HepG2 (cell line): ENCODE measurements at regions not wholly inside any gene's neighbourhood (a gene's known extent, or its start where the extent isn't known, plus 50 kb on each side); places are given as distances from the start of the nearest gene placed in this dataset.

Experiments used
- ATAC-seq: fragments of 200-7000 bp; cut with Tn5 transposase; 3 replicates; pipeline ENCODE4 v1.9.1; 2020; ENCODE audit warnings: mild to moderate bottlenecking, moderate library complexity
- BruUV-seq: library from RNA; stranded (reverse); fragments of 400-500 nt; replicated peaks from 2 replicates; lab custom pipeline; 2021; lab: Mats Ljungman, UMichigan
- CTCF ChIA-PET: fragments of 300-600 bp; formaldehyde crosslinking; extraction: SDS; loops from one replicate; lab custom pipeline; 2021; ENCODE audit warnings: low total read pairs, inconsistent platforms, low intra/inter-chr PET ratio; lab: Yijun Ruan, JAX
- POLR2A ChIA-PET: fragments of 350-600 bp; sonication (Branson Sonifier 250); formaldehyde crosslinking; loops from one replicate; lab custom pipeline; 2020; ENCODE audit warnings: antibody characterized with exemption, inconsistent platforms; lab: Yijun Ruan, JAX
- DNase-seq: peaks from one replicate; pipeline ENCODE4 v3.0.0-alpha.2; 2015; ENCODE audit warnings: low spot score
- FAIRE-seq: peaks from 3 replicates; lab custom pipeline; 2011; peaks lifted over from hg19 to GRCh38; lab: Jason Lieb, UNC
- H2AFZ ChIP-seq: one replicate; pipeline ENCODE4 v1.6.1; 2011; ENCODE audit warnings: low read length, inconsistent platforms
- H3K27ac ChIP-seq: fragments of 300-600 bp; 3 replicates; pipeline ENCODE4 v1.8.0; 2011; ENCODE audit warnings: mixed run types, mild to moderate bottlenecking, mixed read lengths, low read length, inconsistent platforms; ENCODE audit not compliant: insufficient read depth; ENCODE audit errors: extremely low read length
- H3K27me3 ChIP-seq, 2 experiments: fragments of 200-600 bp in 1 of 2; 2 replicates in 1 of 2; 3 replicates in 1 of 2; pipeline versions ENCODE4 v1.6.0 to v1.8.0; 2011; ENCODE audit warnings: low read length in 2 of 2, mild to moderate bottlenecking in 2 of 2, moderate library complexity in 2 of 2, inconsistent platforms in 1 of 2; ENCODE audit not compliant: insufficient read depth in 2 of 2, control insufficient read depth in 1 of 2
- H3K36me3 ChIP-seq, 2 experiments: fragments of 200-600 bp in 1 of 2; replicated peaks in 1 of 2; 2 replicates in 1 of 2; 3 replicates in 1 of 2; pipeline versions ENCODE4 v1.5.1 to v1.8.0; 2011; ENCODE audit warnings: low read length in 2 of 2, inconsistent platforms in 1 of 2; ENCODE audit not compliant: insufficient read depth in 2 of 2, control insufficient read depth in 1 of 2
- H3K4me1 ChIP-seq: 2 replicates; pipeline ENCODE4 v1.5.1; 2012; ENCODE audit warnings: low read length, inconsistent platforms; ENCODE audit not compliant: insufficient read depth
- H3K4me2 ChIP-seq: 2 replicates; pipeline ENCODE4 v1.6.0; 2011; ENCODE audit warnings: low read depth, low read length, inconsistent platforms
- H3K4me3 ChIP-seq, 3 experiments: fragments of 200-600 bp in 1 of 3; sonication (generic), shearing (Covaris generic) in 1 of 3; replicated peaks in 1 of 3; 2 replicates each; pipeline ENCODE4 v1.5.1; 2011 to 2016; ENCODE audit warnings: low read length in 3 of 3, inconsistent platforms in 2 of 3, low read depth in 2 of 3, mild to moderate bottlenecking in 2 of 3, control low read depth in 1 of 3, mixed read lengths in 1 of 3; ENCODE audit not compliant: insufficient read depth in 1 of 3
- H3K79me2 ChIP-seq: one replicate; pipeline ENCODE4 v1.6.1; 2011; ENCODE audit warnings: low read length, inconsistent platforms; ENCODE audit not compliant: insufficient read depth
- H3K9ac ChIP-seq: 2 replicates; pipeline ENCODE4 v1.6.0; 2011; ENCODE audit warnings: mild to moderate bottlenecking, low read depth, low read length, inconsistent platforms; ENCODE audit not compliant: insufficient read depth
- H3K9me3 ChIP-seq: 2 replicates; pipeline ENCODE4 v1.5.1; 2012; ENCODE audit warnings: mild to moderate bottlenecking, low read length
- H4K20me1 ChIP-seq: 2 replicates; pipeline ENCODE4 v1.6.0; 2011; ENCODE audit warnings: inconsistent platforms, mild to moderate bottlenecking, low read length, moderate library complexity; ENCODE audit not compliant: insufficient read depth
- AGO2 ChIP-seq: fragments of 200-400 bp; formaldehyde crosslinking; optimal IDR thresholded peaks from 2 replicates; pipeline ENCODE3; 2017; ENCODE audit warnings: mild to moderate bottlenecking, low read depth, low read length, moderate library complexity
- CAMTA2 ChIP-seq: sonication (generic); formaldehyde crosslinking; IDR thresholded peaks from 2 replicates; pipeline ENCODE4 v1.4.0; 2020; ENCODE audit warnings: mild to moderate bottlenecking, missing genetic modification reagents, borderline replicate concordance
- EHMT2 ChIP-seq: fragments of 200-600 bp; sonication (generic); IDR thresholded peaks from 2 replicates; pipeline ENCODE4 v1.7.0; 2017; ENCODE audit warnings: antibody characterized with exemption, low read depth, low read length, borderline replicate concordance
- ELF3 ChIP-seq: IDR thresholded peaks from 2 replicates; pipeline ENCODE4 v1.6.1; 2016; ENCODE audit warnings: missing genetic modification reagents, missing compliant biosample characterization
- EP300 ChIP-seq, 3 experiments: sonication (generic) in 1 of 3; formaldehyde crosslinking in 1 of 3; IDR thresholded peaks; 2 replicates each; pipeline versions ENCODE4 v1.5.1 to v1.6.1; 2011 to 2020; ENCODE audit warnings: low read depth in 2 of 3, low read length in 2 of 3, borderline replicate concordance in 1 of 3, improper control_type of control experiment in 1 of 3, mild to moderate bottlenecking in 1 of 3, missing genetic modification reagents in 1 of 3, moderate library complexity in 1 of 3
- FOXO1 ChIP-seq: sonication (generic); formaldehyde crosslinking; IDR thresholded peaks from 2 replicates; pipeline ENCODE4 v1.4.0; 2020; ENCODE audit warnings: missing genetic modification reagents
- GTF3A ChIP-seq: sonication (generic); formaldehyde crosslinking; conservative IDR thresholded peaks from 2 replicates; pipeline ENCODE4 v1.4.0; 2020; ENCODE audit warnings: mild to moderate bottlenecking, missing genetic modification reagents
- KDM2A ChIP-seq: sonication (generic); formaldehyde crosslinking; IDR thresholded peaks from 2 replicates; pipeline ENCODE4 v1.4.0; 2020; ENCODE audit warnings: low read depth, missing genetic modification reagents, borderline replicate concordance
- NFYC ChIP-seq: IDR thresholded peaks from 2 replicates; pipeline ENCODE4 v1.6.1; 2016; ENCODE audit warnings: missing genetic modification reagents, missing compliant biosample characterization
- PAX8 ChIP-seq: sonication (generic); formaldehyde crosslinking; IDR thresholded peaks from 2 replicates; pipeline ENCODE4 v1.8.0; 2022; ENCODE audit warnings: mild to moderate bottlenecking, missing genetic modification reagents, borderline replicate concordance
- SPEN ChIP-seq: sonication (generic); formaldehyde crosslinking; IDR thresholded peaks from 2 replicates; pipeline ENCODE4 v1.5.1; 2020; ENCODE audit warnings: low read depth, mild to moderate bottlenecking, missing genetic modification reagents
- ZNF274 ChIP-seq: sonication (generic); formaldehyde crosslinking; IDR thresholded peaks from 2 replicates; pipeline ENCODE4 v1.5.1; 2020; ENCODE audit warnings: mild to moderate bottlenecking, missing genetic modification reagents
- ZNF598 ChIP-seq: sonication (generic); formaldehyde crosslinking; IDR thresholded peaks from 2 replicates; pipeline ENCODE4 v1.5.1; 2020; ENCODE audit warnings: mild to moderate bottlenecking, missing genetic modification reagents, borderline replicate concordance
- ZNF816 ChIP-seq: sonication (generic); formaldehyde crosslinking; IDR thresholded peaks from 2 replicates; pipeline ENCODE4 v1.8.0; 2022; ENCODE audit warnings: missing genetic modification reagents, mild to moderate bottlenecking, borderline replicate concordance
- ZNF841 ChIP-seq: sonication (generic); formaldehyde crosslinking; IDR thresholded peaks from 2 replicates; pipeline ENCODE4 v1.8.1; 2023; ENCODE audit warnings: missing genetic modification reagents, borderline replicate concordance
- ZSCAN20 ChIP-seq: sonication (generic); formaldehyde crosslinking; IDR thresholded peaks from 2 replicates; pipeline ENCODE4 v1.4.0; 2020; ENCODE audit warnings: missing genetic modification reagents, mild to moderate bottlenecking, borderline replicate concordance
- WGBS: methylation state at CpG from one replicate; pipeline ENCODE4 v1.1.6; 2017; ENCODE audit warnings: low lambda C conversion rate; 5-methylcytosine and 5-hydroxymethylcytosine counted together
- in situ Hi-C: cut with HindIII; loops from 2 replicates; pipeline ENCODE4 v1.10.0; 2017; ENCODE audit warnings: low pct_unique_long_range_greater_than_20kb; ENCODE audit not compliant: extremely low pct_ligation_motif_present
- intact Hi-C: fragments of 100-400 bp; cut with micrococcal nuclease; formaldehyde crosslinking; loops from one replicate; pipeline ENCODE4 v1.10.0; 2022; ENCODE audit not compliant: unreplicated experiment
- TF ChIP-seq, protein P1 (sequence below): IDR thresholded peaks from 2 replicates; pipeline ENCODE4 v1.6.1; 2016
- TF ChIP-seq, protein P2 (sequence below): IDR thresholded peaks from 2 replicates; pipeline ENCODE4 v1.6.1; 2016; ENCODE audit warnings: low read depth, missing genetic modification reagents, missing compliant biosample characterization
- TF ChIP-seq, protein P3 (sequence below): sonication (generic); formaldehyde crosslinking; IDR thresholded peaks from 2 replicates; pipeline ENCODE4 v1.8.0; 2022; ENCODE audit warnings: mild to moderate bottlenecking, missing genetic modification reagents, borderline replicate concordance

- TF ChIP-seq GTF3A (CRISPR knock-in tag) (no peak), ZNF841 (no peak), ZNF598 (CRISPR knock-in tag) (no peak), CAMTA2 (CRISPR knock-in tag) (no peak), EHMT2 (no peak), SPEN (no peak), ZNF816 (no peak), ELF3 (CRISPR knock-in tag) (no peak), PAX8 (CRISPR knock-in tag) (no peak), NFYC (CRISPR knock-in tag) (no peak), ZNF274 (CRISPR knock-in tag) (no peak), KDM2A (CRISPR knock-in tag) (no peak), ZSCAN20 (CRISPR knock-in tag) (no peak), AGO2 (no peak), EP300 (IDR thresholded peaks at IDR 0.05; ENCODE audit: low read depth in 2 of 2, low read length in 2 of 2) (no peak), EP300 (CRISPR knock-in tag; IDR thresholded peaks at IDR 0.05; ENCODE audit: borderline replicate concordance) (no peak), FOXO1 (CRISPR knock-in tag) (no peak)
- TF ChIP-seq, protein P1, sequence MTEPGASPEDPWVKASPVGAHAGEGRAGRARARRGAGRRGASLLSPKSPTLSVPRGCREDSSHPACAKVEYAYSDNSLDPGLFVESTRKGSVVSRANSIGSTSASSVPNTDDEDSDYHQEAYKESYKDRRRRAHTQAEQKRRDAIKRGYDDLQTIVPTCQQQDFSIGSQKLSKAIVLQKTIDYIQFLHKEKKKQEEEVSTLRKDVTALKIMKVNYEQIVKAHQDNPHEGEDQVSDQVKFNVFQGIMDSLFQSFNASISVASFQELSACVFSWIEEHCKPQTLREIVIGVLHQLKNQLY, result no peak
- TF ChIP-seq, protein P2, sequence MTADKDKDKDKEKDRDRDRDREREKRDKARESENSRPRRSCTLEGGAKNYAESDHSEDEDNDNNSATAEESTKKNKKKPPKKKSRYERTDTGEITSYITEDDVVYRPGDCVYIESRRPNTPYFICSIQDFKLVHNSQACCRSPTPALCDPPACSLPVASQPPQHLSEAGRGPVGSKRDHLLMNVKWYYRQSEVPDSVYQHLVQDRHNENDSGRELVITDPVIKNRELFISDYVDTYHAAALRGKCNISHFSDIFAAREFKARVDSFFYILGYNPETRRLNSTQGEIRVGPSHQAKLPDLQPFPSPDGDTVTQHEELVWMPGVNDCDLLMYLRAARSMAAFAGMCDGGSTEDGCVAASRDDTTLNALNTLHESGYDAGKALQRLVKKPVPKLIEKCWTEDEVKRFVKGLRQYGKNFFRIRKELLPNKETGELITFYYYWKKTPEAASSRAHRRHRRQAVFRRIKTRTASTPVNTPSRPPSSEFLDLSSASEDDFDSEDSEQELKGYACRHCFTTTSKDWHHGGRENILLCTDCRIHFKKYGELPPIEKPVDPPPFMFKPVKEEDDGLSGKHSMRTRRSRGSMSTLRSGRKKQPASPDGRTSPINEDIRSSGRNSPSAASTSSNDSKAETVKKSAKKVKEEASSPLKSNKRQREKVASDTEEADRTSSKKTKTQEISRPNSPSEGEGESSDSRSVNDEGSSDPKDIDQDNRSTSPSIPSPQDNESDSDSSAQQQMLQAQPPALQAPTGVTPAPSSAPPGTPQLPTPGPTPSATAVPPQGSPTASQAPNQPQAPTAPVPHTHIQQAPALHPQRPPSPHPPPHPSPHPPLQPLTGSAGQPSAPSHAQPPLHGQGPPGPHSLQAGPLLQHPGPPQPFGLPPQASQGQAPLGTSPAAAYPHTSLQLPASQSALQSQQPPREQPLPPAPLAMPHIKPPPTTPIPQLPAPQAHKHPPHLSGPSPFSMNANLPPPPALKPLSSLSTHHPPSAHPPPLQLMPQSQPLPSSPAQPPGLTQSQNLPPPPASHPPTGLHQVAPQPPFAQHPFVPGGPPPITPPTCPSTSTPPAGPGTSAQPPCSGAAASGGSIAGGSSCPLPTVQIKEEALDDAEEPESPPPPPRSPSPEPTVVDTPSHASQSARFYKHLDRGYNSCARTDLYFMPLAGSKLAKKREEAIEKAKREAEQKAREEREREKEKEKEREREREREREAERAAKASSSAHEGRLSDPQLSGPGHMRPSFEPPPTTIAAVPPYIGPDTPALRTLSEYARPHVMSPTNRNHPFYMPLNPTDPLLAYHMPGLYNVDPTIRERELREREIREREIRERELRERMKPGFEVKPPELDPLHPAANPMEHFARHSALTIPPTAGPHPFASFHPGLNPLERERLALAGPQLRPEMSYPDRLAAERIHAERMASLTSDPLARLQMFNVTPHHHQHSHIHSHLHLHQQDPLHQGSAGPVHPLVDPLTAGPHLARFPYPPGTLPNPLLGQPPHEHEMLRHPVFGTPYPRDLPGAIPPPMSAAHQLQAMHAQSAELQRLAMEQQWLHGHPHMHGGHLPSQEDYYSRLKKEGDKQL (CRISPR knock-in tag), result no peak
- TF ChIP-seq, protein P3, sequence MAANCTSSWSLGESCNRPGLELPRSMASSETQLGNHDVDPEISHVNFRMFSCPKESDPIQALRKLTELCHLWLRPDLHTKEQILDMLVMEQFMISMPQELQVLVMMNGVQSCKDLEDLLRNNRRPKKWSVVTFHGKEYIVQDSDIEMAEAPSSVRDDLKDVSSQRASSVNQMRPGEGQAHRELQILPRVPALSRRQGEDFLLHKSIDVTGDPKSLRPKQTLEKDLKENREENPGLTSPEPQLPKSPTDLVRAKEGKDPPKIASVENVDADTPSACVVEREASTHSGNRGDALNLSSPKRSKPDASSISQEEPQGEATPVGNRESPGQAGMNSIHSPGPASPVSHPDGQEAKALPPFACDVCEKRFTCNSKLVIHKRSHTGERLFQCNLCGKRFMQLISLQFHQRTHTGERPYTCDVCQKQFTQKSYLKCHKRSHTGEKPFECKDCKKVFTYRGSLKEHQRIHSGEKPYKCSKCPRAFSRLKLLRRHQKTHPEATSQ (CRISPR knock-in tag), result no peak
- TF ChIP-seq, all 625 proteins: peak for 0
- no peaks in the 10 kb centered on the region for H3K9me3 ChIP-seq
- no peaks in the 10 kb centered on the region for H4K20me1 ChIP-seq
- H3K36me3 ChIP-seq, result no peaks in the 10 kb centered on the region
- in situ Hi-C loops (loop anchor here (10.0 kb wide), 2 partner anchors 1367 to 1887 kb away; no protein-coding TSS in a partner anchor), intact Hi-C loops (no loop called here)
- no peak overlapping the region for H3K4me3 ChIP-seq
- BruUV-seq, result no TSS peak
- DNase-seq (no peak), FAIRE-seq (no peak), ATAC-seq (no peak)
- no peak overlapping the region for H3K27ac ChIP-seq
- no peak overlapping the region for H3K4me2 ChIP-seq
- ChIA-PET POLR2A (no interaction called here), CTCF (no interaction called here)
- no peak overlapping the region for H3K9ac ChIP-seq
- peaks cover 0 to 8% of the 10 kb centered on the region in 2 experiments; a peak in 2 of 5 replicates for H3K27me3 ChIP-seq
- H3K4me1 ChIP-seq, result peaks cover 14% of the 10 kb centered on the region
- 30% methylated on average over 6 of the region's 6 CpGs for WGBS
- H3K79me2 ChIP-seq, result no peaks in the 10 kb centered on the region
- no peak overlapping the region for H2AFZ ChIP-seq
Observed at GRCh38 chr19:30677702-30678101, 305.5 kb downstream of the ZNF536 start.
